ENCODE measurements at regions not wholly inside any gene's neighbourhood (a gene's known extent, or its start where the extent isn't known, plus 50 kb on each side); places are given as distances from the start of the nearest gene placed in this dataset.

DNA sequence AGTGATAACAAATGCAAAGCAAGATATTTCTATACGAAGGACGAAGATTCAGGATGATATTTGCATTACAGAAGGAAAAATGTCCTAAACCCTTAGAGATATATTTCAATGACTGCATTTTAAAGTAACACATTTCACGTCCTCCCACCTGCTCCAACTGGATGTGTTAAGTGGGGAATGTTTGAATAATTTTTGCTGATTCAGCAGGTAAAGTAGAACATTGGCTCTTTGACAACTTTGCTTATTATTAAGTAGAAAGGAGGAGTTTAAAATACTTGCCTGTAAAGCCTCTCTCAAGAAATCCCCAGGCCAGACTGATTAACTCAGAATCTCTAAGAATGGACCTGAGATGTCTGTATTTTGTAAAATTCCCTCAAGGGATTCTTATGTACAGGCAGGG is 1165.2 kb upstream of the PRKX start:
- DNase-seq (ENCODE audit: extremely low read depth in 1 of 4, low spot score in 3 of 4), result no peak
- intact Hi-C loops (cut with micrococcal nuclease) (no loop called here), in situ Hi-C loops (cut with MboI) (no loop called here)
- Histone ChIP-seq H3K4me1 (replicated peaks in 1 of 2; ENCODE audit: control insufficient read depth in 2 of 2, insufficient read depth in 2 of 2, low read length in 2 of 2) (no peaks in the 10 kb centered on the region), H3K27ac (ENCODE audit: extremely low read depth, low read depth, low read length) (no peak overlapping the region), H4K20me1 (replicated peaks; ENCODE audit: control insufficient read depth, insufficient read depth, low read length) (no peaks in the 10 kb centered on the region), H3K9ac (ENCODE audit: insufficient read depth in 1 of 2, low read depth in 2 of 2, low read length in 2 of 2) (no peak overlapping the region), H3K27me3 (ENCODE audit: control insufficient read depth in 2 of 2, insufficient read depth in 2 of 2, low read length in 2 of 2) (no peaks in the 10 kb centered on the region), H2AFZ (ENCODE audit: low read depth, low read length) (no peak overlapping the region), H3K9me1 (ENCODE audit: control insufficient read depth, insufficient read depth, low read length) (no peaks in the 10 kb centered on the region), H3K36me3 (ENCODE audit: control insufficient read depth, insufficient read depth, low read length) (no peaks in the 10 kb centered on the region), H3K4me3 (no peak overlapping the region), H3K4me2 (ENCODE audit: insufficient read depth, low read length) (no peak overlapping the region), H3K9me3 (replicated peaks; ENCODE audit: control insufficient read depth, insufficient read depth, low read depth, low read length) (no peaks in the 10 kb centered on the region), H3K79me2 (ENCODE audit: control insufficient read depth, insufficient read depth, low read length) (no peaks in the 10 kb centered on the region)
- ChIA-PET POLR2A (no interaction called here), CTCF (ENCODE audit: low intra/inter-chr PET ratio) (no interaction called here)
- ATAC-seq, result no peak
- 5% methylated on average over 3 of the region's 3 CpGs for WGBS (ENCODE audit: insufficient coverage, low coverage, missing lambda C conversion rate)
- FAIRE-seq, result no peak
- BruUV-seq (replicated peaks), result no TSS peak
- TF ChIP-seq, protein P1, sequence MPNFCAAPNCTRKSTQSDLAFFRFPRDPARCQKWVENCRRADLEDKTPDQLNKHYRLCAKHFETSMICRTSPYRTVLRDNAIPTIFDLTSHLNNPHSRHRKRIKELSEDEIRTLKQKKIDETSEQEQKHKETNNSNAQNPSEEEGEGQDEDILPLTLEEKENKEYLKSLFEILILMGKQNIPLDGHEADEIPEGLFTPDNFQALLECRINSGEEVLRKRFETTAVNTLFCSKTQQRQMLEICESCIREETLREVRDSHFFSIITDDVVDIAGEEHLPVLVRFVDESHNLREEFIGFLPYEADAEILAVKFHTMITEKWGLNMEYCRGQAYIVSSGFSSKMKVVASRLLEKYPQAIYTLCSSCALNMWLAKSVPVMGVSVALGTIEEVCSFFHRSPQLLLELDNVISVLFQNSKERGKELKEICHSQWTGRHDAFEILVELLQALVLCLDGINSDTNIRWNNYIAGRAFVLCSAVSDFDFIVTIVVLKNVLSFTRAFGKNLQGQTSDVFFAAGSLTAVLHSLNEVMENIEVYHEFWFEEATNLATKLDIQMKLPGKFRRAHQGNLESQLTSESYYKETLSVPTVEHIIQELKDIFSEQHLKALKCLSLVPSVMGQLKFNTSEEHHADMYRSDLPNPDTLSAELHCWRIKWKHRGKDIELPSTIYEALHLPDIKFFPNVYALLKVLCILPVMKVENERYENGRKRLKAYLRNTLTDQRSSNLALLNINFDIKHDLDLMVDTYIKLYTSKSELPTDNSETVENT (CRISPR knock-in tag; IDR thresholded peaks at IDR 0.05), result no peak
- no peak for TF ChIP-seq NR2C2 (CRISPR knock-in tag; IDR thresholded peaks at IDR 0.05)
- no peak for TF ChIP-seq NR2C2 (tag; IDR thresholded peaks at IDR 0.05)
- TF ChIP-seq SPI1 (IDR thresholded peaks at IDR 0.05; ENCODE audit: borderline replicate concordance, low read depth, low read length), result no peak
- TF ChIP-seq ZNF140 (CRISPR knock-in tag; IDR thresholded peaks at IDR 0.05), result no peak
- no peak for TF ChIP-seq ZKSCAN3 (CRISPR knock-in tag; IDR thresholded peaks at IDR 0.05)
- TF ChIP-seq PTTG1 (tag; IDR thresholded peaks at IDR 0.05; ENCODE audit: low read depth), result no peak
- TF ChIP-seq, protein P2, sequence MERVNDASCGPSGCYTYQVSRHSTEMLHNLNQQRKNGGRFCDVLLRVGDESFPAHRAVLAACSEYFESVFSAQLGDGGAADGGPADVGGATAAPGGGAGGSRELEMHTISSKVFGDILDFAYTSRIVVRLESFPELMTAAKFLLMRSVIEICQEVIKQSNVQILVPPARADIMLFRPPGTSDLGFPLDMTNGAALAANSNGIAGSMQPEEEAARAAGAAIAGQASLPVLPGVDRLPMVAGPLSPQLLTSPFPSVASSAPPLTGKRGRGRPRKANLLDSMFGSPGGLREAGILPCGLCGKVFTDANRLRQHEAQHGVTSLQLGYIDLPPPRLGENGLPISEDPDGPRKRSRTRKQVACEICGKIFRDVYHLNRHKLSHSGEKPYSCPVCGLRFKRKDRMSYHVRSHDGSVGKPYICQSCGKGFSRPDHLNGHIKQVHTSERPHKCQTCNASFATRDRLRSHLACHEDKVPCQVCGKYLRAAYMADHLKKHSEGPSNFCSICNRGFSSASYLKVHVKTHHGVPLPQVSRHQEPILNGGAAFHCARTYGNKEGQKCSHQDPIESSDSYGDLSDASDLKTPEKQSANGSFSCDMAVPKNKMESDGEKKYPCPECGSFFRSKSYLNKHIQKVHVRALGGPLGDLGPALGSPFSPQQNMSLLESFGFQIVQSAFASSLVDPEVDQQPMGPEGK (CRISPR knock-in tag; IDR thresholded peaks at IDR 0.05; ENCODE audit: borderline replicate concordance), result no peak
- TF ChIP-seq C11orf30 (IDR thresholded peaks at IDR 0.05; ENCODE audit: low read depth), result peak; percentile 44
- TF ChIP-seq, protein P3, sequence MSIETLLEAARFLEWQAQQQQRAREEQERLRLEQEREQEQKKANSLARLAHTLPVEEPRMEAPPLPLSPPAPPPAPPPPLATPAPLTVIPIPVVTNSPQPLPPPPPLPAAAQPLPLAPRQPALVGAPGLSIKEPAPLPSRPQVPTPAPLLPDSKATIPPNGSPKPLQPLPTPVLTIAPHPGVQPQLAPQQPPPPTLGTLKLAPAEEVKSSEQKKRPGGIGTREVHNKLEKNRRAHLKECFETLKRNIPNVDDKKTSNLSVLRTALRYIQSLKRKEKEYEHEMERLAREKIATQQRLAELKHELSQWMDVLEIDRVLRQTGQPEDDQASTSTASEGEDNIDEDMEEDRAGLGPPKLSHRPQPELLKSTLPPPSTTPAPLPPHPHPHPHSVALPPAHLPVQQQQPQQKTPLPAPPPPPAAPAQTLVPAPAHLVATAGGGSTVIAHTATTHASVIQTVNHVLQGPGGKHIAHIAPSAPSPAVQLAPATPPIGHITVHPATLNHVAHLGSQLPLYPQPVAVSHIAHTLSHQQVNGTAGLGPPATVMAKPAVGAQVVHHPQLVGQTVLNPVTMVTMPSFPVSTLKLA (conservative IDR thresholded peaks at IDR 0.05), result no peak
- TF ChIP-seq ZNF316 (IDR thresholded peaks at IDR 0.05), result peak; percentile 54
- no peak for TF ChIP-seq POLR3A (IDR thresholded peaks at IDR 0.05; ENCODE audit: borderline replicate concordance, extremely low read depth, insufficient read depth, insufficient read length)
- no peak for TF ChIP-seq ZNF347 (CRISPR knock-in tag; IDR thresholded peaks at IDR 0.05; ENCODE audit: low read depth)
- TF ChIP-seq MAFF (IDR thresholded peaks at IDR 0.05; ENCODE audit: low read length), result peak; percentile 80
- no peak for TF ChIP-seq ZFP1 (CRISPR knock-in tag; IDR thresholded peaks at IDR 0.05)
- TF ChIP-seq ZNF507 (tag; conservative IDR thresholded peaks at IDR 0.05), result no peak
- no peak for TF ChIP-seq KDM5B (IDR thresholded peaks at IDR 0.05; ENCODE audit: insufficient replicate concordance, low read depth, low read length)
- no peak for TF ChIP-seq MEF2D (tag; conservative IDR thresholded peaks at IDR 0.05; ENCODE audit: low read depth)
